ENCODE measurements at regions not wholly inside any gene's neighbourhood (a gene's known extent, or its start where the extent isn't known, plus 50 kb on each side); places are given as distances from the start of the nearest gene placed in this dataset.
"Not testable (repeated sequence)": the region's sequence is repeated elsewhere in the genome, so short reads cannot be mapped to it uniquely, and the experiment has no call there.

- no peak for DNase-seq
Observed at GRCh38 chr13:55528434-55528833, 1612.3 kb upstream of the PRR20A start.

GRCh38 chr13:55534306-55534705 is 1606.4 kb upstream of the PRR20A start:
- no peak for DNase-seq

- no peak for DNase-seq
Observed at GRCh38 chr13:55538424-55538823, 1602.3 kb upstream of the PRR20A start.

- DNase-seq = no peak
Observed at GRCh38 chr13:55543053-55543452, 1597.7 kb upstream of the PRR20A start.

GRCh38 chr13:55550624-55551023 is 1590.1 kb upstream of the PRR20A start:
- no peak for DNase-seq

GRCh38 chr13:55553701-55554100 is 1587.0 kb upstream of the PRR20A start:
- DNase-seq = no peak

- no peak for DNase-seq
Observed at GRCh38 chr13:55554741-55555140, 1586.0 kb upstream of the PRR20A start.

GRCh38 chr13:55560331-55560730 is 1580.4 kb upstream of the PRR20A start:
- DNase-seq = no peak

- DNase-seq = no peak
Observed at GRCh38 chr13:55563267-55563666, 1577.5 kb upstream of the PRR20A start.

- DNase-seq = no peak
Observed at GRCh38 chr13:55566334-55566733, 1574.4 kb upstream of the PRR20A start.

GRCh38 chr13:55566779-55567178 is 1573.9 kb upstream of the PRR20A start:
- no peak for DNase-seq

- no peak for DNase-seq
Observed at GRCh38 chr13:55567721-55568625, 1572.7 kb upstream of the PRR20A start.

GRCh38 chr13:55569082-55569481 is 1571.6 kb upstream of the PRR20A start:
- DNase-seq = no peak

- DNase-seq = no peak
Observed at GRCh38 chr13:55569514-55569913, 1571.2 kb upstream of the PRR20A start.

GRCh38 chr13:55570371-55570770 is 1570.3 kb upstream of the PRR20A start:
- no peak for DNase-seq

GRCh38 chr13:55571237-55571867 is 1569.4 kb upstream of the PRR20A start:
- no peak for DNase-seq

- DNase-seq = no peak
Observed at GRCh38 chr13:55572408-55572807, 1568.3 kb upstream of the PRR20A start.

- DNase-seq = no peak
Observed at GRCh38 chr13:55572862-55573261, 1567.9 kb upstream of the PRR20A start.

- no peak for DNase-seq
Observed at GRCh38 chr13:55573565-55573964, 1567.2 kb upstream of the PRR20A start.

GRCh38 chr13:55576389-55576788 is 1564.3 kb upstream of the PRR20A start:
- no peak for DNase-seq

GRCh38 chr13:55577082-55577846 is 1563.5 kb upstream of the PRR20A start:
- DNase-seq = no peak

GRCh38 chr13:55577847-55578210 is 1562.9 kb upstream of the PRR20A start:
- no peak for DNase-seq

- not testable (repeated sequence) for DNase-seq
Observed at GRCh38 chr13:55582294-55582693, 1558.4 kb upstream of the PRR20A start.

All from DMS79 (cell line).